GM18520 (cell line): ENCODE measurements at regions not wholly inside any gene's neighbourhood (a gene's known extent, or its start where the extent isn't known, plus 50 kb on each side); places are given as distances from the start of the nearest gene placed in this dataset.

Source experiments
- ATAC-seq: cut with Tn5 transposase; IDR thresholded peaks from one replicate; pipeline ENCODE4 v1.9.1; 2021; ENCODE audit not compliant: unreplicated experiment

DNA sequence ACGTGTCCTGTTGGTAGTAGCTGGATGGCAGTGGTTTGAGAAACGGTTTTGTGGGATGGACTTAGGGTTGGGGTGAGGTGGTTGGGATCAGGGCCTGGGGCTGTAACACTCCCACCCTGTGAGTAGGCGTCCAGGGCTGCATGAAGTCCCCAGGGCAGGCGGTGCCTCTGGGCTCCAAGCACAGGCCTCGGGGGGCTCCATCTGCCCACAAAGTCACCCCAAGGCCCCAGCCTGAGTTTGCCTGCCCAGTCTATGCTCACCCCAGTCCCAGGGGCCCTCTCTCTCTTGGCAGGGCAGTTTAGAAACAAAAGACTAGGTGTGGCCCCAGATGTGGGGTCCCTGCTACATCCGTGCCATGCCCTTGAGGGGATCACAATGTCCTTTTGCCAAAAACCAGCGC, 86.9 kb upstream of the PRR23E start:
- ATAC-seq = no peak

- no peak for ATAC-seq
Measured at GRCh38 chr3:127106456-127106855, 86.5 kb upstream of the PRR23E start.

GRCh38 chr3:127107002-127107401, 85.9 kb upstream of the PRR23E start:
- no peak for ATAC-seq

DNA sequence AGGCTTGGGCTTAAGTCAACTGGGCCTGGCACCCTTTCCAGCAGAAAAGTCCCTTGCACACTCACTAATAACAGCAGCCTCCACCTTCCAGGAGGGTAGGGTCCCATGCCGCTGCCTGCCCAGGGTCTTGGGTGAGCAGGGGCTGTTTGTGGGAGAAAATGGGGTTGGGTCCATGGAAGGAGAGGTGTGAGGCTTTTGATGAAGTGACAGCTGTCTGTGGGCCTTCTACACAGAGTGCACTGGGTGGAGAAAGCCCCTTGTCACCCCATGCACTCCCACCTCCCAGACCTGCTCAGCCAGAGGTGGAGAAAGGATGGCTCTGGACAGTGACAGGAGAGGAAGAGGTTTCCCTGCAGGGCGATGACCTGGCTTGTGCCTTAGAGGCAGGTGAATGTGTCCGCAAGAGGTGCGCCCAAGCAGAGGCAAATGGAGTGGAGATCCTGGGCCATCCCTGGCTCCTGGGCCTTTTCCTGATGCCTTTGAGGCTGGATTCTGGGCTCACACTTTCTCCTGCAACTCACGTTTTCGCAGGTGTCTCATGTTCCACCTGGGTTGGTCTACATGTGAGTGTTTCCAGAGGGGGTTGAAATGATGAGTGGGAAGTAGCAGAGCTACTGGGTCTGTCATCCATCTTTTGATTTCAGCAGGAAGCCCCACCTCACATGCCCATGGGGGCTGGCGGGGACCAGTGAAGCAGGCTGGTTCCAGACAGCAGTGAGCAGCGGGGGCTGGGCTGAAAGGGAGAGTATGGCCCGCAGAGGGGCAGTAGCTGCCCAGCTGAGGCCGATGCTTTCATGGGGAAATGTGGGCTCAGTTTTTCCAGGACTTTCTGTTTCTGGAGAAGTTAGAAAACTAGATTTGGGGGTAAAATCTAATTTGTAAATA, 85.2 kb upstream of the PRR23E start:
- no peak for ATAC-seq

DNA sequence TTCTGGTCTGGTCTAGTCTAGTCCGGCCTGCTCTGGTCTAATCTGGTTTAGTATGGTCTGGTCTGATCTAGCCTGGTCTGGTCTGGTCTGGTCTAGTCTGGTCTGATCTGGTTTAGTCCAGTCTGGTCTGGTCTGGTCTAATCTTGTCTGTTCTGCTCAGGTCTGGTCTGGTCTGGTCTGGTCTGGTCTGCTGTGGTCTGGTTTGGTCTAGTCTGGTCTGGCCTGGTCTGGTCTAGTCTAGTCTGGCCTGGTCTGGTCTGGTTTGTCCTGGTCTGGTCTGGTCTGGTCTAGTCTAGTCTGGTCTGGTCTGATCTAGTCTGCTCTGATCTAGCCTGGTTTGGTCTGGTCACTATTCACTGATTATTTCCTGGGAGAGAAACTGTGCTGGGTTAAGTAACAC, 84.1 kb upstream of the PRR23E start:
- no peak for ATAC-seq

- no peak for ATAC-seq
Measured at GRCh38 chr3:127110982-127111693, 81.8 kb upstream of the PRR23E start.

DNA sequence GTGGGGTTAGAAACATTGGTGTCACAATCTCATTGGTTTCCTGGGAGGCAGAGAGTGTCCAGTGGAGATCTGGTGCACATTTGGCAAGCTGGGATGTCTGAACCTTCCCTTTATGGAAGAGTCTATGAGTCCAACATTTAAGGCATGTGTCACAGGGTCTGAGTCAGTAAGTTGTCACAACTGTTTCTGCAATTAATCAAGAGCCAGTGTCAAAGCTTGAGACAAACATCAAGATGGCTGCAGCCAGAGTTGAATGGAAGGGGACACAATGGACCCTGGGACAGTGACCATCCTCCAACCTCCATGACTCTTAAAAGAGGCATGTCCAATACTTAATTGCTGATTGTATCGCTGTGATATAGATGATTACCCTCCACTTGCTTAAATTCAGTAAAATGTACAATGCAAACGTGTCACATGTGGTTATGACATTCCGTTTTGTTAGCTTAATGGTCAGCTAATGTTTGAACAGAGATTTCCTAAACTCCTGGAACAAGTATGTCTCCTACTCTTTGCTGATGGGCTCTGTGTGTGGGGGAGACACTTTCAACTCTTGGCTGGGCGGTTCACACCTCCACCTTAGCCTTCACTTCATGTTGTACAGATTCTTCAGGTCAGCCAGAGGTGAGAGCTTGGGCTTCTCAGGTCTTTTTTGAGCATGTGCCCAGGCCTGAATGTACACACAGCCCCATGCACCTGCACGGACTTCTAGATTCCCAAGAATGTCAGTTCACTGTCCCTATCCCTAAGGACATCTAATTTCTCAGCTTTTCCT, 79.9 kb upstream of the PRR23E start:
- no peak for ATAC-seq

DNA sequence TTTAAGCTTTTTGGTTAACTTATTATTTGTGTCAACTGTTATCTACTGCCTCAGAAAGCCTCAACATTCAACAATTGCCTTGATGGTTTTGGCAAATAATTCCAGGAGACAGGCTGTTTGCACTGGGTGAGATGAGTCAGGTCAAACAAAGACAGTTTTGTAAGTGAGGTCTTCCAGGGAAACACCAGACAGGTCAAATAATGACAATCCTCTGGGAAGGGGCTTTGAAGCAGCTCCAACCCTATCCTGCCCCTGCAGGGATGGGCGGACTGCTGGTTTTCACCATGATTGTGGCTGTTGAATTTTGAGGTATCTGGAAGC, 79.4 kb upstream of the PRR23E start:
- ATAC-seq = no peak

DNA sequence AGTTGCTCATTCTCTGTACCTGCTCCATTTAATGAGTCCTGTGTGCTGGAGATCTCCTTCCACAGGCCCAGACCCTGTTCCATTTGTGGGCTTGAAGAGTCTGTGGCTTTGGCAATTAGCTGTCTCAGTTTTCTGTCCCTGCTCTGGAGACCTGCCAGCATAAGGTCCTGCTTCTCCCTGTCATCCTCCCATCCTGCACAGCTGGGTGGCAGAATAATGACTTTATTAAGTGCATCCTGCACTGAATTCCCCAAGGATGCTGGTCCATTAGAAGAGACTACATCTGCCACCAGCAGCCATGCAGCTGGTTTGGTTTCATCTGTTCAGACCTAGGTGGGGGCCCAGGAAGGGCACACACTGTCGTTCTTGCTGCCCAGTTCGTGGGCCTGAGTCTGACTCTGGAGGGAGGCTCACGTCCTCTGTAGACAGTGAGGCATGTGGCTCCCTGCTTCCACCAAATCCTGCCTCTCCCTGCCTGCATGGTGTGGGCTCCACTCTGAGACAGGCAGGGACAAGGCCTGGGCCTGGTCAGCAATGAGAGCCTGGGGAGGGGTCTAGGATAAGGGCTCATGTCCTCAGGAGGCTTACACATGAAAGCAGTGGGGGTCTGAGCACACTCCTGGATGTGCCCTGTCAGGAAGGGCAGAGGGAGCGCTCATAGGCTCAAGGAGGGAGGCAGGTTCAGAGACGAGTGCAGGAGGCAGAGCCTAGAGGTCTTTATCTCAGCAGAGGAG, 78.4 kb upstream of the PRR23E start:
- no peak for ATAC-seq

DNA sequence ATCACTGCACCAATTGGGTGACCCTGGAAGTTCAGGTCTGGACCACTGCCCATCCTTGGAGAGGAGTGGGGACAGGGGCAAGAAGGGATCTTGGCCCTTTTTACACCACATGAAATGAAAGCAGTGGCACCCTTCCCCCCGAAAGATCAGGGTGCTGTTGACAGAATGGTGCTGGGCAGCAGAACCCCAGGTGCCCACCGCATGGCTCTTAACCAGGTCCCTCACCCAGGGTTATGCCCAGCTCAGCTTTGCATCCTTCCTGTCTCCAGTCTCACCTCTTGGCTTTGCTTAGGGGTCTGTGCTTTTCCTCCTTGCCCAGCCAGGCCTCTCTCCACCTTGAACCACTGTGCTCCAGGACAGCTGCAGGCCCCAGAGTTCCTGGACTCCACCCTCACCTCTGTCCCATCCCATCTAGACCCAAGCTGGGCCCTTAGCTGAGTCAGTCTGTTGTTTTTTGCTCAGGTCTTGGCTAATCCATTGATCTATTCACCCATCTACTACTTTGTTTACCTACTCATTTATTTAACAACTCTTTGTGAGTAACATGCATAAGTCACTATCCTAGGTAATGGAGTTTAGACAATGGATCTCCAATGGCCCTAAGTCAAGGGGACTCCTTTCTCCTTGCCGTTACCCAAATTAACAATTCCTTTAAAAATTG, 77.1 kb upstream of the PRR23E start:
- ATAC-seq = no peak

GRCh38 chr3:127118366-127118765, 74.6 kb upstream of the PRR23E start:
- no peak for ATAC-seq

DNA sequence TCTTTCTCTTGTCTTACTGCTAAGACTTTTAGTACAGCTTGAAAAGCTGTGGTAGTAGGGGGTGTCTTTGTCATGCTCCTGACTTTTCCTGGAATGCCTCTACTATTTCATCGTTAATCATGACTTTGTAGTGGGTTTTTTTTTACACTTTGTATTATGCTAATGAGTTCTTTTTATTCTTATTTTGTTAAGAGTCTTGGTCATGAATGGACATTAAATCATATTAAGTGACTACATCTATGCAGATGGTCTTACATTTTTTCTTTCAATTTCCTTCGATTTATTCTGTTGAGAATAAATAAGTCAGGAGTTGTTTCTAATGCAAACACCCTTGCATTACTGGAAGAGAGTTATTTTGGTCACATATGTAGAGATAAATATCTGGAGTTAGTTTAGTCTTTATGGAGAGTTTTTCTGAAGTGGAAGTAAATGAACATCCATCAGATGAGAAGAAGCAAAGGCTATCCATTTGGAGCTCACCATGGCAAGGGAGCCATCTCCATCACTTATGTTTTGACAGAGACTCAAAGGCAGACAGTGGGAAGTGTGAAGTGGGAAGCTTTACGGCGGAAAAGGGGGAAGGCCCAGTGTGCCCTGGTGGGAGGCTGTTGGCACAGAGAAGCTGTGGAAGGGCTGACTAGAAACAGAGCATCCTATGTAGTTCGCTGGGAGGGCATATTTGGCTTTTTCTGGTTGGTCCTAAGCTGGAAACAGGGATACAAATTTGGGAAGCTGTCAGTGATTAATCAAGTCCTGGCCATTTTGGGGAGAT, 73.1 kb upstream of the PRR23E start:
- ATAC-seq = no peak

DNA sequence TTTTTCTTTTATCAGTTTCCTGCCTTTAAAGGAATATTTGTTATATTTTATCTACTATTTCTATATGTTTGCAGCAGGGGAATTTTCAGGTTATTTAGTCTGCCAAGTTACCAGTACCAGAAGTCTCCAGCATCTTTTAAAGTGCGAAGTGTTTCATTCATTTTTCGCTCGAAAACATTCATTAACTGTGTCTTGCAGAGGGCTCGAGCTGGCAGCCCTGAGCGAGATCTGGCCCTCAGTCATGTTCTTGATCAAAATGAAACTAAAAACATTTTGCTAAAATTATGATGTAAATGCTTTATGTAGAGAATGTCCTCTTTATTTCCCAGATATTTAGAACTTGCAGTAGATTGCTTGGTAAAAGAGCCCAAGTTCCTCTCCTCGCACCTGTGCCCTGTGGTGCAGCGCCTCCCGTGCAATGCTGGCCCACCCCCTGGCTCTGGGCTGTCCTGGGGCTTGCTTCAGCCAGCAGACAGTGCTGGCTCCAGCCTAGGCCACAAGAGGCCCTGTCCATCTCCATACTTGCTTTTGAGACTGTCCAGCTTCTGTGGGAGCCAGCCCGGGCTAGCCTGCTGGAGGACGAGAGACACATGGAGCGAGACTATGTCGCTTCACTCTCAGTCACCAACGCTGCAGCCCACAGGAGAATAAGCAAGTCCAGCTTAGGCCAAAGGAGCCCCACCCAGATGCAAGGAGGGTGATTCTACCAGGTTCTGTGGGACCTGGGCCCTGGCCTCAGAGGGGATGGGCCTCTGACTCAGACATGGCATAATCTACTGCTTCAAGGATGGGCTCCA, 71.9 kb upstream of the PRR23E start:
- no peak for ATAC-seq

- ATAC-seq = no peak
Measured at GRCh38 chr3:127121885-127122284, 71.0 kb upstream of the PRR23E start.

GRCh38 chr3:127123533-127123932, 69.4 kb upstream of the PRR23E start:
- no peak for ATAC-seq

DNA sequence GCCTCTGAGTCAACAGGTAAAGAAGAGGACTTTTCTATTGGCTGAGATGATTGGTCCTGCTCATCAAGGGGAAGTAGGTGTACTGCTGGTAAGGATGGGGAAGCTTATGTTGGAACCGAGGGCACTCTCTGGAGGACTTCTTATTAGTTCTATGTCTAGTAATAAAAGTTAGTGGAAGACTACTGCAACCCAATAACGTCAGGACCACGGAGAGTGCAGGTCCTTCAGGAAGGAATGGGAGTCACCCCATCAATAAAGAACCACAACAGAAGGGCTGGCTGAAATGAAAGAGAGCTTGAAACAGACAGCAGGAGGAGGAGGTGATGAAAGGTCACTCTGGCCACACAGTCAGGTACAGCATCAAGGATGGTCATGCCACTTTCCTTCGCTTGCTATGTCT, 68.8 kb upstream of the PRR23E start:
- no peak for ATAC-seq

DNA sequence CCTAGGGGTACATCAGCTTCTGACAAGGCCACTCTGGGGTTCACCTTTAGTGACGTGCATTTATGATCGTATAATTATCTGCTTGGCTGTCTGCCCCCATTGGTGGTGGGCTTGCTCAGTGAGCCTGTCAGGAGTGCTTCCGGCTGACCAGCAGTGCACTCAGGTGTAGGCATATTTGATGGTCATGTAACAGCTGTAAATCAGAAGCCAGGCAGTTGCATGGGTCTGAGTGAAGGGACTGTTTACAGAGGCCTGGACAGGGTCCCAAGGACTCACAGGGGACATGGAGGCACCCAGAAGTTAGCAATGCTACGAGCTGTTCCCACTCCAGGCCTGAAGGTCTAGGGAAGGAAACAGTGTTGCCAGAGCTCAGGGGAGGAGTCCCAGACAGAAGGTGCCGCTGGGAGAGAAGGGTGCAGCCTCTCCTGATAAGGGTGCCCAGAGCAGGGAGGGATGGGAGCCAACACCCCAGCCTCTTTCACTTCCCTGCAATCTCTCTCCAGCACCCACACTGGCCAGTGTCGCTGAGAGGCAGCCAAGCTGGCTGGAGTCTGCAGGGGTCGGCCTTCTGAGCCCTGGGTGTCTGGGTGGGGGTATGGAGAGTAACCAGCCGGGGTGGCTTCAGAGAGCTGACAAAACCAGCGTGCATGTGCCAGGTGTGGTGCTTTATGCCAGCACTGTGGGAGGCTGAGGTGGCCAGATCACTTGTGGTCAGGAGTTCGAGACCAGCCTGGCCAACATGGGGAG, 61.3 kb upstream of the PRR23E start:
- ATAC-seq = no peak

DNA sequence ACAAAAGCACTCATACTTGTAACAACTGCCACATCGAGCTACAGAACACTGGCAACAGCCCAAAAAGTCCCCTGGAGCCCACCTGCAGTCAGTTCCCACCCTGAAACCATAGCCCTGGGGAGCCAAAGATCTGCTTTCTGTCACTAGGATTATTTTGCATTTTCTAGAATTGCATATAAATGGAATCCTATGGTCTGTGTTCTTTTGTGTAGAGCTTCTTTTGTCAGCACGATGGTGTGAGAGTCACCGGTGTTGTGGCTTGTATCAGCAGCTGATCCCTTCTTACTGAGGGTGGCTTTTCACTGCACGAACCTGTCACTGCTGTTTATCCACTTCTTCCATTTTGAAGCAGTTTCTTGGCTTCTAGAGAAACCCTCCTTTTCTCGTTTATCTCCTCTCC, 60.1 kb upstream of the PRR23E start:
- no peak for ATAC-seq
